IPS DF 6.9 (cell line): ENCODE measurements at regions not wholly inside any gene's neighbourhood (a gene's known extent, or its start where the extent isn't known, plus 50 kb on each side); places are given as distances from the start of the nearest gene placed in this dataset.

Experiments
- DNase-seq: peaks from one replicate; pipeline ENCODE4 v3.0.0-alpha.2; 2013; ENCODE audit warnings: low read depth, low spot score
- H3K27ac ChIP-seq: one replicate; pipeline ENCODE4 v1.5.1; 2013; ENCODE audit warnings: low read length, control low read depth
- H3K27me3 ChIP-seq: 2 replicates; pipeline ENCODE4 v1.6.1; 2013; ENCODE audit warnings: mild to moderate bottlenecking, low read length; ENCODE audit not compliant: control insufficient read depth, insufficient read depth
- H3K36me3 ChIP-seq: 2 replicates; pipeline ENCODE4 v1.6.1; 2013; ENCODE audit warnings: low read length; ENCODE audit not compliant: control insufficient read depth, insufficient read depth
- H3K4me1 ChIP-seq: 2 replicates; pipeline ENCODE4 v1.6.1; 2013; ENCODE audit warnings: low read length; ENCODE audit not compliant: control insufficient read depth, insufficient read depth
- H3K4me3 ChIP-seq: 2 replicates; pipeline ENCODE4 v1.5.1; 2013; ENCODE audit warnings: mild to moderate bottlenecking, low read length
- H3K9me3 ChIP-seq: 2 replicates; pipeline ENCODE4 v1.6.1; 2013; ENCODE audit warnings: low read length, inconsistent platforms; ENCODE audit not compliant: control insufficient read depth, insufficient read depth
- WGBS: extraction: QIAGEN DNeasy Blood & Tissue Kit; methylation state at CpG from one replicate; pipeline ENCODE4 v1.1.7; 2013; ENCODE audit warnings: mixed read lengths, missing lambda C conversion rate; ENCODE audit not compliant: insufficient read length, insufficient coverage; 5-methylcytosine and 5-hydroxymethylcytosine counted together

DNA sequence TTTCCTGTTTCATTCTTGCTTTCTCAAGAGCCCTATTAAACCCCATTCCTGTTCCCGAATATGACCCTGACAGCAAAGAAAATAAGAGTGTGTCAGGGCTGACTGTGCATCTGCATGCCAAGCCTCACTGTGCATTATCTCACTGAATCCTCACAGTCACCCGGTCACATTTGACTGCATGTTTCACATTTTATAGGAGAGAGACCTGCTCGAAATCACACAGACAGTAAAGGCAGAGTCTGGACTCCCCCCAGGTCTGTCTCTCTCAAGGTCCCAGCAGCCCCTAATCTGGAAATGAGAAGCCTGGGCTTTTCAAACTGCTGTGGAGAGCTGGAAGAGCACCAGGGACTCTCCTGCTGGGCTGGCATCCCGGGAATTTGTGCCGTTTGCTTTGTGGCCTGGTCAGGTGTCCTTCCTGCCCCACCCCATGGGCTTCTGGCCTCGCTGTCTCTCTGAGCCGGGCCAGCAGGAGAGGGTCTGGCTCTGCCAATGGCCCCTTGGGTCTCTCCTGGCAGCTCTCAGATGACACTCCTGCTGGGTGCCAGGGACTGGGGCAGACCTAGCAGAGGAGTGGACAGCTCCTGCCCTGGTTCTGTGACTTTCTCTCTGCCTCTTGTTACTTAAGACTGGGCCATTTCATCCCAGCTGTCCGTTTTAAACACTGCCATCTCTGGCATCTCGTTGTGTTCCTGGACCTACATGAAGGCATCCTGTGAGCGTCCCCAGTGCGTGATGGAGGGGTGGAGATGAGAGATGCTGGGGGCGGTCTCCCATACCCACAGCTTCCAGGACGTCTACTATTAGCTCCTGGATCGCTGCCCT, 173.6 kb downstream of the ARHGAP12 start:
- no peaks in the 10 kb centered on the region for H3K9me3 ChIP-seq
- H3K27me3 ChIP-seq: no peaks in the 10 kb centered on the region
- H3K4me1 ChIP-seq: peaks cover 8% of the 10 kb centered on the region
- no peak overlapping the region for H3K27ac ChIP-seq
- H3K4me3 ChIP-seq: no peak overlapping the region
- H3K36me3 ChIP-seq: no peaks in the 10 kb centered on the region
- DNase-seq: peak; percentile 66
- no CpG with 5 or more reads among the region's 14 CpGs for whole genome bisulfite sequencing

DNA sequence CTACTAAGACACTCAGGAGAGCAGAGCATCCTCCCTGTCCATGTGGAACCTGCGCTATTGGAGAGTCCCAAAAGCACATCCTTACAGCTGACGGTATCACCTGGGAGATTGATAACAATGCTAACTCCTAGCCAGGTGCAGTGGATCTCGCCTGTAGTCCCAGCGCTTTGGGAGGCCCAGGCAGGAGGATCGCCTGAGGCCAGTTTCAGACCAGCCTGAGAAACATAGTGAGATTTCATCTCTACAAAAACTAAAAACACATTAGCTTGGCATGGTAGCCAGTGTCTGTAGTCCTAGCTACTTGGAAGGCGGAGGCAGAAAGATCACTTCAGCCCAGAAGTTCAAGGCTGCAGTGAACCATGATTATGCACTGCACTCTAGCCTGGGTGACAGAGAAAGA, 174.9 kb downstream of the ARHGAP12 start:
- Histone ChIP-seq H3K27me3 (no peaks in the 10 kb centered on the region), H3K4me3 (no peak overlapping the region), H3K4me1 (peaks cover 8% of the 10 kb centered on the region), H3K27ac (no peak overlapping the region), H3K9me3 (no peaks in the 10 kb centered on the region), H3K36me3 (no peaks in the 10 kb centered on the region)
- no peak for DNase-seq
- WGBS: no CpG with 5 or more reads among the region's 6 CpGs

DNA sequence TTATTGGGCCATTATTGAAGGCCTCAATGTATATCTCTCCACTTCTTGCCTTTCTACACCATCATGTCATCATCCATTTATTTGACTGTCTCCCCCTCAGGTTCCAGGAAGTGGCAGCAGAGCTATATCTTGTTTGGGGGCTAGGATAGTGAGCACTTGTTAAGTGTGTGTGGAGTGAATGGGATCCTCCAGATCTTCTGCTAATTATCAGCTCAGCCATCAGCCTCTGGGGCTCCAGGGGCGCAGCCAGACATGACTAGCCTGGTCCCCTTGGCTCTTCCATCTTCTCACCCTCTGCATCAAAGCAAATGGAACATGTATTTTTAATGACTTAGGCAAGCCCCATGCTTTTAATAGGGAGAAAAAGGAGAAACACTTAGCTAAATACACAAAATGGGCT, 176.5 kb downstream of the ARHGAP12 start:
- Histone ChIP-seq H3K27ac (no peak overlapping the region), H3K9me3 (no peaks in the 10 kb centered on the region), H3K36me3 (no peaks in the 10 kb centered on the region), H3K4me1 (peaks cover 4% of the 10 kb centered on the region), H3K4me3 (no peak overlapping the region), H3K27me3 (no peaks in the 10 kb centered on the region)
- DNase-seq: no peak
- WGBS: no CpG with 5 or more reads among the region's 1 CpG

DNA sequence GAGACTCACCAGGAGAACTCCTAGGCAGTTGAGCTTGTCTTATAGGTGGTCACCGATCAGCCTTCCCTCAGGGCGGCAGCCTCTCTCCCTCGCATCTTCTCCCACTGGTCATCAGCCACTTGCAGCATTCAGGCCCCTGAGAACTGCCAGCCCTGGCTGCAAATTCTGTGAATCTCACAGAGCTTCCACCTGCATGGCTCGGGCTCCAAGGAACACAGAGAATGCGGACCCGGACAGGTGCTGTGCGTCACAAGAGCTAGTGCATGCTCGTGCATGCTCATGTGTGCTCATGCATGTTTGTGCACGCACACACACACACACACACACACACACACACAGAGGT, 176.9 kb downstream of the ARHGAP12 start:
- no peak overlapping the region for H3K27ac ChIP-seq
- no peak overlapping the region for H3K4me3 ChIP-seq
- WGBS: no CpG with 5 or more reads among the region's 9 CpGs
- no peak for DNase-seq
- no peaks in the 10 kb centered on the region for H3K36me3 ChIP-seq
- no peaks in the 10 kb centered on the region for H3K9me3 ChIP-seq
- peaks cover 3% of the 10 kb centered on the region for H3K4me1 ChIP-seq
- no peaks in the 10 kb centered on the region for H3K27me3 ChIP-seq

DNA sequence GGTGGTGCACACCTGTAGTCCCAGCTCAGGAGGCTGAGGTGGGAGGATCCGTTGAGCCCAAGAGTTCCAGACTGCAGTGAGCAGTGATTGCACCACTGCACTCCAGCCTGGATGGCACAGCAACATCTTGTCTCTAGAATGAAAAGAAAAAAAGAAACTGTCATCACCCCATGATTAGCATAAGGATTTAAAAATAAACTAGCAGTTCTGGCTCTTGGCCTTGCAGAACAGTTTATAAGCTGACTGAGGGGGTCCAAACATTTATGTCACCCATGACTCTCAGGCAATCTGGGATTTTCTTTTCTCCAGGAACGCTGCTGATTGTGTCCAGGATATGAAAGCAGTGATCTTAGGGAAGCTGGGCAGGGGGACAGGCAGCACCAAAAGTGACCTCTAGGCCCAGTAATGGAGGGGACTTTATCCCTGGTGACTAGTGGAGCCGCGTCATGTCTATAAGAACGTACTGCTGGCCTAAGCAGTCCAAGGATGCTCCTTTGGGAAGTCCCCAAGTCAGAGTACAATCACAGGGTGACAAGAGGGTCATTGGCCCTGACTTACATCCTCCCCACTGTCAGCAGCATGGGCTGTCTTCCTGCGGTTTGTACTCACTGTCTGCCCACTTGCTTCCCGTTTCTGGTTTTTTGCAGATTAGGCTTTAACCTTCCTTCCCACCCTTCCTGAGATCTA, 177.4 kb downstream of the ARHGAP12 start:
- H3K9me3 ChIP-seq: no peaks in the 10 kb centered on the region
- H3K36me3 ChIP-seq: no peaks in the 10 kb centered on the region
- DNase-seq: no peak
- H3K27ac ChIP-seq: no peak overlapping the region
- H3K4me3 ChIP-seq: no peak overlapping the region
- H3K27me3 ChIP-seq: no peaks in the 10 kb centered on the region
- WGBS: no CpG with 5 or more reads among the region's 7 CpGs
- H3K4me1 ChIP-seq: peaks cover 3% of the 10 kb centered on the region

DNA sequence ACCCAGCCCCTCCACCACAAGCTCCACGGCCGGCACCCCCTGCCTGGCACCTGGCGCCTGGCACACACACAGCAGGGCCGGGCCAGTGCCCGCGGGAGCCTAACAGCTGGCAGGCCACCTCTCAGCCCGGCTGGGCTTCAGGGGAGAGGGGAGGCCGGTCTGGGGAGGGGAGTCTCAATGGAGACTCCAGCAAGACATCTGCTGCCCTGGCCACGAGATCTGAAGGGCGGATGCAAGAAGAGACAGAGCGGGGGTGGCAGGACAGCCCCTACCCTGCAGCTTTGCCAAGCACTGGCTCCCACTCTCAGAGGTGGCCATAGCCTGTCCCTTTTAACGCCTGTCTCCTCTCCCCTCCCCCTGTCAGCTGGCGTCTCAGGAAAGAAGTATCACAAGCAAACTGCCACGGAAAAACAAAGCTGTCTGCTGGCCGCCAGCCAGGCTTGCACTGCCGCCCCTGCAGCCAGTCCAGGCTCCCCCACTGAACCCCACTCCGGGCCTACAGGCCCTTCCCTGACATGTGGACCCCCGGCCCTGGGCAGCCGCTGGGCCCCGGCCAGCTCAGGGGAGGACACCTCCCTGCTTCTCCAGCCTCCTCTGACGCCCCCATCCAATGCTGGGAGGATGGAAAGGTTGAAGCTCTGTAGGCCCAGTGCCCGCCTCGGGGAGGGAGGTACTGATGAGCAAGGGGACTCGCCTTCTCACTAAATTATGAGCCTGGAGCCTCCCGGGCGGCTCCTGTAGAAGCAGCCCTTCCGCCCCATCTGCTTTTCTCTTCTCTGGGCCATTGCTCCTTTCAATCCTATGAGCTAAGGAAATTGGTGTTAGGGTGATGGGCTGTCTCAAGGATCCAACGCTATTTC, 178.4 kb downstream of the ARHGAP12 start:
- Histone ChIP-seq H3K4me1 (peaks cover 6% of the 10 kb centered on the region), H3K27me3 (no peaks in the 10 kb centered on the region), H3K36me3 (no peaks in the 10 kb centered on the region), H3K9me3 (no peaks in the 10 kb centered on the region), H3K27ac (no peak overlapping the region), H3K4me3 (no peak overlapping the region)
- no peak for DNase-seq
- WGBS: no CpG with 5 or more reads among the region's 28 CpGs

DNA sequence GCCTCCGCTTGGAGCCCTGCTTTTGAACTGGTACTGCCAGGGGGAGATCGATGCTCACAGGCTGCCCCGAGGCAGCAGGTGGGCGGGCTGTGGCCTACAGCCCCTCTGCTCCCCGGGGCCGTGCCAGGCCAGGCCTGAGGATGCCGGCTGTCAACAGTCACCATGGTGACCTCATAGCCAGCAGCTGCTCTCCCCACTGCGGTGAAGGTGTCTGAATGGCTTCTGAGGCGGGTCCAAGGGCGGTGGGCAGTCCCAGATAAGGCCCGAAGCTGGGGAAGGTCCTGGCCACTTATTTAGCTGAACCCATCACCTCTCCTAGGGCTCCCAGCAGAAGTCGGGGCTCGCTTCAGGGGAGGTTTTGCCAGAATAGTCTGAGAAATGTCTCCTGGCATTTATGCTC, 179.3 kb downstream of the ARHGAP12 start:
- Histone ChIP-seq H3K4me1 (peaks cover 3% of the 10 kb centered on the region; the same call in 1 of the 2 replicates), H3K36me3 (no peaks in the 10 kb centered on the region), H3K9me3 (no peaks in the 10 kb centered on the region), H3K27ac (no peak overlapping the region), H3K4me3 (no peak overlapping the region), H3K27me3 (no peaks in the 10 kb centered on the region)
- no peak for DNase-seq
- WGBS: no CpG with 5 or more reads among the region's 13 CpGs

DNA sequence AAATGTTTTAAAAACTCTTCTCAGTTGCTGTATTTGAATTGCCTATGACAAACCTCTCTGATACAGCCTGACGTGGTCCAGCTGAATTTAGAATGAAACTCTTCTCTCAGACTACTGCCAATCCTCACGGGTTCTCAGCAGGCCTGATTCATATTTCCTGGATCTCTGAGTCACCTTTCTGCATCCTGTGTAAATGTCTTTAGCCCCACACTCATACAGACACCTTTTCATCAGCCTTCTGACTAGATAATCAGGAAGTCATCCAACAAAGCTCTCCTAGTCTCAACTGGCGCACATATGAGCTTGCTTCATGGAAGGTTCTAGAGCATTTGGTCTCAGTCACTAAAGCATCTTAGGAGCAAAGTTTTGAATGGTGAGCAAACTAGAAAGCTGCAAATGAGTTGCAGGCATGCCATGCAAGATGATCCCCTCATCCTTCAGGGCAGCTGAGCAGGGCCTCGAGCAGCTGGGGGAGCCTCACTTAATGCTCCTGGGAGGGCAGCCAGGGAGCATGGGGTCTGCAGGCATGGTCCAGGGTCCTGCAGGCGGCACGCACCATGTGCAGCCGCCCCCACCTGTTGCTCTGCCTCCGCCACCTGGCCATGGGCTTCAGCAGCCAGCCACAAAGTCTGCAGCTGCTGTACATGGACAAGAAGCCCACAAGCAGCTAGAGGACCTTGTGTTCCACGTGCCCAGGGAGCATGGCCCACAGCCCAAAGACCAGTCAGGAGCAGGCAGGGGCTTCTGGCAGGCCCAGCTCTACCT, 182.8 kb downstream of the ARHGAP12 start:
- Histone ChIP-seq H3K4me3 (no peak overlapping the region), H3K36me3 (no peaks in the 10 kb centered on the region), H3K9me3 (no peaks in the 10 kb centered on the region), H3K27ac (no peak overlapping the region), H3K4me1 (peaks cover 3% of the 10 kb centered on the region; the same call in 1 of the 2 replicates), H3K27me3 (no peaks in the 10 kb centered on the region)
- DNase-seq: no peak
- no CpG with 5 or more reads among the region's 9 CpGs for WGBS

DNA sequence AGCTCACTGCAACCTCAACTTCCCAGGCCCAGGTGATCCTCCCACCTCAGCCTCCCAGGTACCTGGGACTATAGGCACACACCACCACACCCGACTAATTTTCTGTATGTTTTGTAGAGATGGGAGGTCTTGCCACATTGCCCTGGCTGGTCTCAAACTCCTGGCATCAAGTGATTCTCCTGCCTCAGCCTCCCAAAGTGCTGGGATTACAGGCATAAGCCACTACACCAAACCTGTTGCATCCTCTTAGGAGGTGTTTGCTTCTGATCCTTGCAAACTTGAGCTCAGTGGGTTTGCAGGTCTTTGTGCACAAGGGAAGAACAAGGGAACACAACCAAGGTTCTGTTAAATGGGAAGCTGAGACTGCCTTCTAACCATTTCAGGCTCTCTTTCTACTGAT, 184.6 kb downstream of the ARHGAP12 start:
- no peak overlapping the region for H3K4me3 ChIP-seq

DNA sequence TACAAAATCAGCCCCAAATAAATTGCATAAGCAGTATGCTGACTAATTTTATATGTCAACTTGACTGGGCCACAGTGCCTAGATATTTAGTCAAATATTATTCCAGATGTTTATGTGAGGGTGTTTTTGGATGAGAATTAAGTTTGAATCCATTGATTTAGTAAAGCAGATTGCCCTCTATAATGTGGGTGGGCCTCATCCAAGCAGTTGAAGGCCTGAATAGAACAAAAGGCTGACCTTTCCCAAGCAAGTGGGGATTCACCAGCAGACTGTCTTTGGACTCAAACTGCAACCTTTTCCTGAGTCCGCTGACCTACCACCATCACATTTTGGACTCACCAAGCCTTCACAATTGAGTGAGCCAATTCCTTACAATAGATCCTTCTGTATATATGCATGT, 186.4 kb downstream of the ARHGAP12 start:
- H3K4me3 ChIP-seq: no peak overlapping the region
- WGBS: no CpG with 5 or more reads among the region's 1 CpG
- no peak for DNase-seq

More for the DNA sequence above, 184.6 kb downstream of the ARHGAP12 start:
- Histone ChIP-seq H3K4me1 (peaks cover 3% of the 10 kb centered on the region; the same call in 1 of the 2 replicates), H3K27ac (no peak overlapping the region), H3K27me3 (no peaks in the 10 kb centered on the region), H3K36me3 (no peaks in the 10 kb centered on the region), H3K9me3 (no peaks in the 10 kb centered on the region)
- no CpG with 5 or more reads among the region's 1 CpG for WGBS
- no peak for DNase-seq

More for the DNA sequence above, 186.4 kb downstream of the ARHGAP12 start:
- H3K36me3 ChIP-seq: no peaks in the 10 kb centered on the region
- peaks cover 3% of the 10 kb centered on the region; the same call in 1 of the 2 replicates for H3K4me1 ChIP-seq
- no peak overlapping the region for H3K27ac ChIP-seq
- H3K9me3 ChIP-seq: no peaks in the 10 kb centered on the region
- H3K27me3 ChIP-seq: no peaks in the 10 kb centered on the region
